Spinal cord (tissue), 9 donors: ENCODE measurements at regions not wholly inside any gene's neighbourhood (a gene's known extent, or its start where the extent isn't known, plus 50 kb on each side); places are given as distances from the start of the nearest gene placed in this dataset.

Source experiments
- DNase-seq, 6 donors: peaks; one replicate each; pipeline versions ENCODE4 v3.0.0 to v3.0.0-alpha.2; 2013 to 2015; ENCODE audit warnings: low spot score in 6 of 6, low read depth in 4 of 6
- H3K27ac ChIP-seq: one replicate; pipeline ENCODE4 v1.5.1; 2013; ENCODE audit warnings: low read depth, low read length, control low read depth
- H3K27me3 ChIP-seq: one replicate; pipeline ENCODE4 v1.6.1; 2013; ENCODE audit warnings: low read length; ENCODE audit not compliant: control insufficient read depth, insufficient read depth
- H3K36me3 ChIP-seq: one replicate; pipeline ENCODE4 v1.6.1; 2013; ENCODE audit warnings: low read length; ENCODE audit not compliant: control insufficient read depth, insufficient read depth
- H3K4me1 ChIP-seq: one replicate; pipeline ENCODE4 v1.6.1; 2013; ENCODE audit warnings: low read length; ENCODE audit not compliant: control insufficient read depth, insufficient read depth
- H3K4me3 ChIP-seq: one replicate; pipeline ENCODE4 v1.5.1; 2013; ENCODE audit warnings: low read depth, low read length, control low read depth
- H3K9me3 ChIP-seq: one replicate; pipeline ENCODE4 v1.6.1; 2013; ENCODE audit warnings: low read length; ENCODE audit not compliant: control insufficient read depth, insufficient read depth
- WGBS: methylation state at CpG from one replicate; pipeline ENCODE4 v1.1.5; 2013; ENCODE audit warnings: missing lambda C conversion rate; ENCODE audit not compliant: insufficient coverage; 5-methylcytosine and 5-hydroxymethylcytosine counted together
- donor health status: healthy.

- no peak for DNase-seq
- Histone ChIP-seq H3K27me3 (no peaks in the 10 kb centered on the region), H3K27ac (no peak overlapping the region), H3K4me1 (peaks cover 3% of the 10 kb centered on the region), H3K36me3 (no peaks in the 10 kb centered on the region), H3K9me3 (no peaks in the 10 kb centered on the region), H3K4me3 (no peak overlapping the region)
- 93% methylated on average over 3 of the region's 7 CpGs for WGBS
These were observed 314.8 kb downstream of the CDH2 start for GRCh38 chr18:27862041-27862682.

GRCh38 chr18:27861539-27861938, 315.4 kb downstream of the CDH2 start:
- 32% methylated on average over 5 of the region's 9 CpGs for WGBS
- Histone ChIP-seq H3K27me3 (no peaks in the 10 kb centered on the region), H3K27ac (no peak overlapping the region), H3K4me3 (no peak overlapping the region), H3K36me3 (no peaks in the 10 kb centered on the region), H3K9me3 (no peaks in the 10 kb centered on the region), H3K4me1 (peaks cover 3% of the 10 kb centered on the region)
- peak in 3 of 6 donors; percentile 14 to 85 (median 25) for DNase-seq

- Histone ChIP-seq H3K36me3 (no peaks in the 10 kb centered on the region), H3K27ac (no peak overlapping the region), H3K4me1 (peaks cover 3% of the 10 kb centered on the region), H3K27me3 (no peaks in the 10 kb centered on the region), H3K4me3 (no peak overlapping the region), H3K9me3 (no peaks in the 10 kb centered on the region)
- 39% methylated on average over 4 of the region's 4 CpGs for WGBS
- peak in 1 of 6 donors; percentile 33 for DNase-seq
These were observed 316.2 kb downstream of the CDH2 start for GRCh38 chr18:27860701-27861107.

GRCh38 chr18:27860011-27860410, 316.9 kb downstream of the CDH2 start:
- Histone ChIP-seq H3K36me3 (no peaks in the 10 kb centered on the region), H3K9me3 (no peaks in the 10 kb centered on the region), H3K4me3 (no peak overlapping the region), H3K4me1 (peaks cover 3% of the 10 kb centered on the region), H3K27me3 (no peaks in the 10 kb centered on the region), H3K27ac (no peak overlapping the region)
- no peak for DNase-seq
- WGBS: 90% methylated on average over 2 of the region's 4 CpGs

- DNase-seq: no peak
- H3K27ac ChIP-seq: no peak overlapping the region
- no peaks in the 10 kb centered on the region for H3K27me3 ChIP-seq
- peaks cover 3% of the 10 kb centered on the region for H3K4me1 ChIP-seq
- WGBS: no CpG with 5 or more reads among the region's 1 CpG
- H3K36me3 ChIP-seq: no peaks in the 10 kb centered on the region
- no peaks in the 10 kb centered on the region for H3K9me3 ChIP-seq
- H3K4me3 ChIP-seq: no peak overlapping the region
These were observed 320.1 kb downstream of the CDH2 start for GRCh38 chr18:27856820-27857219.

GRCh38 chr18:27855486-27855885, 321.4 kb downstream of the CDH2 start:
- Histone ChIP-seq H3K4me1 (no peaks in the 10 kb centered on the region), H3K9me3 (no peaks in the 10 kb centered on the region), H3K36me3 (no peaks in the 10 kb centered on the region), H3K27me3 (no peaks in the 10 kb centered on the region), H3K27ac (no peak overlapping the region), H3K4me3 (no peak overlapping the region)
- DNase-seq: no peak

- H3K27ac ChIP-seq: no peak overlapping the region
- no peaks in the 10 kb centered on the region for H3K4me1 ChIP-seq
- H3K36me3 ChIP-seq: no peaks in the 10 kb centered on the region
- WGBS: no CpG with 5 or more reads among the region's 1 CpG
- H3K4me3 ChIP-seq: no peak overlapping the region
- no peaks in the 10 kb centered on the region for H3K27me3 ChIP-seq
- H3K9me3 ChIP-seq: no peaks in the 10 kb centered on the region
- DNase-seq: no peak
These were observed 322.3 kb downstream of the CDH2 start for GRCh38 chr18:27854631-27855030.

- no CpG with 5 or more reads among the region's 4 CpGs for WGBS
- no peaks in the 10 kb centered on the region for H3K27me3 ChIP-seq
- H3K4me1 ChIP-seq: no peaks in the 10 kb centered on the region
- no peaks in the 10 kb centered on the region for H3K36me3 ChIP-seq
- no peak overlapping the region for H3K27ac ChIP-seq
- H3K9me3 ChIP-seq: no peaks in the 10 kb centered on the region
- DNase-seq: no peak
- H3K4me3 ChIP-seq: no peak overlapping the region
These were observed 328.6 kb downstream of the CDH2 start for GRCh38 chr18:27848336-27848735.

GRCh38 chr18:27847412-27847811, 329.5 kb downstream of the CDH2 start:
- Histone ChIP-seq H3K27me3 (no peaks in the 10 kb centered on the region), H3K9me3 (no peaks in the 10 kb centered on the region), H3K27ac (no peak overlapping the region), H3K36me3 (no peaks in the 10 kb centered on the region), H3K4me1 (no peaks in the 10 kb centered on the region), H3K4me3 (no peak overlapping the region)
- DNase-seq: no peak
- WGBS: 57% methylated on average over 1 of the region's 4 CpGs

GRCh38 chr18:27845897-27846296, 331.0 kb downstream of the CDH2 start:
- H3K27me3 ChIP-seq: no peaks in the 10 kb centered on the region
- WGBS: 100% methylated on average over 1 of the region's 2 CpGs
- no peaks in the 10 kb centered on the region for H3K36me3 ChIP-seq
- no peak for DNase-seq
- no peaks in the 10 kb centered on the region for H3K4me1 ChIP-seq
- no peak overlapping the region for H3K27ac ChIP-seq
- H3K4me3 ChIP-seq: no peak overlapping the region
- no peaks in the 10 kb centered on the region for H3K9me3 ChIP-seq
